Endothelial cell of umbilical vein (primary cell): ENCODE measurements at regions not wholly inside any gene's neighbourhood (a gene's known extent, or its start where the extent isn't known, plus 50 kb on each side); places are given as distances from the start of the nearest gene placed in this dataset.

ENCODE experiments used
- BruUV-seq: library from RNA; stranded (reverse); fragments of 400-500 nt; replicated peaks from 2 replicates; lab custom pipeline; 2021; lab: Mats Ljungman, UMichigan
- CTCF ChIA-PET: fragments of 300-600, 350-600 bp; sonication (Branson Sonifier 250); formaldehyde crosslinking; loops from one replicate; lab custom pipeline; 2021; ENCODE audit warnings: antibody characterized with exemption, inconsistent platforms; lab: Charles Lee
- POLR2A ChIA-PET: fragments of 300-600, 350-600 bp; sonication (Branson Sonifier 250); formaldehyde crosslinking; loops from one replicate; lab custom pipeline; 2021; ENCODE audit warnings: antibody characterized with exemption, inconsistent platforms; lab: Charles Lee
- DNase-seq: peaks from one replicate; pipeline ENCODE4 v3.0.0-alpha.2; 2011; ENCODE audit warnings: low read depth, low spot score
- FAIRE-seq: peaks from 2 replicates; lab custom pipeline; 2011; peaks lifted over from hg19 to GRCh38; lab: Jason Lieb, UNC
- H2AFZ ChIP-seq: 2 replicates; pipeline ENCODE4 v1.6.0; 2012; ENCODE audit warnings: low read depth, low read length, control low read depth, inconsistent platforms
- H3K27ac ChIP-seq: 2 replicates; pipeline ENCODE4 v1.5.1; 2011; ENCODE audit warnings: low read depth, mild to moderate bottlenecking, control low read depth, low read length, moderate library complexity; ENCODE audit not compliant: insufficient read depth
- H3K27me3 ChIP-seq, 2 experiments: 2 replicates each; pipeline versions ENCODE4 v1.6.0 to v1.6.1; 2011; ENCODE audit warnings: low read length in 2 of 2, mixed read lengths in 1 of 2; ENCODE audit not compliant: control insufficient read depth in 2 of 2, insufficient read depth in 2 of 2
- H3K36me3 ChIP-seq, 2 experiments: 2 replicates in 1 of 2; 3 replicates in 1 of 2; pipeline ENCODE4 v1.5.1; 2011; ENCODE audit warnings: low read length in 2 of 2, mild to moderate bottlenecking in 1 of 2, moderate library complexity in 1 of 2; ENCODE audit not compliant: control insufficient read depth in 2 of 2, insufficient read depth in 2 of 2; ENCODE audit errors: extremely low read depth in 1 of 2
- H3K4me1 ChIP-seq: 3 replicates; pipeline ENCODE4 v1.5.1; 2011; ENCODE audit warnings: mild to moderate bottlenecking, low read length; ENCODE audit not compliant: control insufficient read depth, insufficient read depth; ENCODE audit errors: extremely low read depth
- H3K4me2 ChIP-seq: 2 replicates; pipeline ENCODE4 v1.6.1; 2011; ENCODE audit warnings: low read length, control low read depth, mixed read lengths; ENCODE audit not compliant: insufficient read depth
- H3K4me3 ChIP-seq, 3 experiments: fragments of 200-600 bp in 1 of 3; sonication (generic), shearing (Covaris generic) in 1 of 3; replicated peaks in 1 of 3; 2 replicates each; pipeline ENCODE4 v1.5.1; 2011 to 2016; ENCODE audit warnings: control low read depth in 3 of 3, low read length in 3 of 3, mild to moderate bottlenecking in 2 of 3, inconsistent platforms in 1 of 3, low read depth in 1 of 3, moderate library complexity in 1 of 3; ENCODE audit not compliant: insufficient read depth in 1 of 3
- H3K79me2 ChIP-seq: 2 replicates; pipeline ENCODE4 v1.6.0; 2012; ENCODE audit warnings: low read length, inconsistent platforms; ENCODE audit not compliant: control insufficient read depth, insufficient read depth
- H3K9ac ChIP-seq: replicated peaks from 2 replicates; pipeline ENCODE3; 2011; ENCODE audit warnings: low read length, control low read depth; ENCODE audit not compliant: insufficient read depth; ENCODE audit errors: extremely low read depth
- H3K9me1 ChIP-seq: replicated peaks from 3 replicates; pipeline ENCODE4 v1.6.0; 2011; ENCODE audit warnings: mild to moderate bottlenecking, low read length; ENCODE audit not compliant: control insufficient read depth, insufficient read depth; ENCODE audit errors: extremely low read depth
- H3K9me3 ChIP-seq: replicated peaks from 2 replicates; pipeline ENCODE4 v1.5.1; 2012; ENCODE audit warnings: low read length, inconsistent platforms; ENCODE audit not compliant: control insufficient read depth, insufficient read depth
- H4K20me1 ChIP-seq: replicated peaks from 2 replicates; pipeline ENCODE3; 2011; ENCODE audit warnings: mild to moderate bottlenecking, low read length; ENCODE audit not compliant: control insufficient read depth, insufficient read depth; ENCODE audit errors: extremely low read depth
- EZH2 ChIP-seq: IDR thresholded peaks from 2 replicates; pipeline ENCODE4 v1.6.1; 2012; ENCODE audit warnings: borderline replicate concordance, low read depth, mild to moderate bottlenecking, moderate library complexity, low read length, inconsistent platforms; ENCODE audit not compliant: severe bottlenecking
- FOS ChIP-seq: IDR thresholded peaks from 2 replicates; pipeline ENCODE4 v1.6.1; 2011; ENCODE audit warnings: mild to moderate bottlenecking, low read length, moderate library complexity, borderline replicate concordance; ENCODE audit not compliant: insufficient read depth
- GATA2 ChIP-seq: IDR thresholded peaks from 2 replicates; pipeline ENCODE4 v1.7.0; 2011; ENCODE audit warnings: low read depth, mild to moderate bottlenecking, moderate library complexity, mixed read lengths, low read length; ENCODE audit not compliant: insufficient read length, insufficient read depth
- JUN ChIP-seq: IDR thresholded peaks from 2 replicates; pipeline ENCODE4 v1.6.1; 2011; ENCODE audit warnings: borderline replicate concordance, low read depth; ENCODE audit not compliant: insufficient read length, insufficient read depth
- MYC ChIP-seq: IDR thresholded peaks from one replicate; pipeline ENCODE4 v1.6.1; 2011; ENCODE audit warnings: mild to moderate bottlenecking, low read depth, low read length
- POLR2A ChIP-seq: IDR thresholded peaks from 2 replicates; pipeline ENCODE4 v1.6.1; 2012; ENCODE audit warnings: low read depth, mild to moderate bottlenecking, control low read depth, low read length
- dilution Hi-C: fragments of 300-500 bp; cut with MboI; formaldehyde crosslinking; loops from one replicate; pipeline ENCODE4 v1.15.0; 2019; ENCODE audit warnings: low sequenced_read_pairs; ENCODE audit not compliant: extremely low pct_ligation_motif_present
- intact Hi-C: fragments of 100-400 bp; cut with micrococcal nuclease; formaldehyde crosslinking; loops from one replicate; pipeline ENCODE4 v1.10.0; 2022
- TF ChIP-seq, protein P1 (sequence below): IDR thresholded peaks from 2 replicates; pipeline ENCODE4 v1.6.1; 2011; ENCODE audit not compliant: insufficient read depth, insufficient read length
- TF ChIP-seq, protein P2 (sequence below), 2 donors: IDR thresholded peaks; 1 replicate in 1 of 2; 2 replicates in 1 of 2; pipeline ENCODE4 v1.5.1; 2011; ENCODE audit warnings: low read length in 2 of 2, mild to moderate bottlenecking in 2 of 2, moderate library complexity in 2 of 2, control low read depth in 1 of 2, inconsistent platforms in 1 of 2, low read depth in 1 of 2; ENCODE audit not compliant: insufficient read depth in 1 of 2; ENCODE audit errors: extremely low read depth in 1 of 2

DNA sequence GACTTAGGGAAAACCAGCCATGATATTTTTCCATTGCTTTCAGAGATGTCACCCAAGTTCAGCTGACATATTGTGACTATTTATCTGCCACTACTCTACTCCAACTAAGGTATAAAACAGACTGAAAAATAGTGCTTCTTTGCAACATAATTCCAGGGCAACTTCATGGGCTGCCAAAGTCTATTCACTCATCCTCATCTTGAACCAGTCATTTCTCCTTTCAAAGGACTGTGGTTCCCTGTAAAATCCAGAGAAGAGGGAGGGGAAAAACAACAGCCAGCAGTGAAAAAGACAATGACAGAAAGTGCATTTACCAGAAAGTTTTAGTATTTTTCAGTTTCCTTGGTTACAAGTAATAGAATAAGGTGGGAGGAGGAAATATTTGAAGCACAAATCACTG lies 191.1 kb downstream of the EFHB start:
- H3K4me3 ChIP-seq = no peak overlapping the region
- BruUV-seq = no TSS peak
- no peaks in the 10 kb centered on the region for H3K36me3 ChIP-seq
- TF ChIP-seq, protein P1, sequence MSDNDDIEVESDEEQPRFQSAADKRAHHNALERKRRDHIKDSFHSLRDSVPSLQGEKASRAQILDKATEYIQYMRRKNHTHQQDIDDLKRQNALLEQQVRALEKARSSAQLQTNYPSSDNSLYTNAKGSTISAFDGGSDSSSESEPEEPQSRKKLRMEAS = no peak
- no peak for TF ChIP-seq JUN
- TF ChIP-seq MYC = no peak
- no peak for TF ChIP-seq EZH2
- no peak for TF ChIP-seq POLR2A
- no peak for TF ChIP-seq FOS
- TF ChIP-seq GATA2 = no peak
- no peak overlapping the region for H3K27ac ChIP-seq
- H3K4me1 ChIP-seq = no peaks in the 10 kb centered on the region
- FAIRE-seq (no peak), DNase-seq (no peak)
- H2AFZ ChIP-seq = no peak overlapping the region
- intact Hi-C loops (no loop called here), dilution Hi-C loops (no loop called here)
- no peak overlapping the region for H3K4me2 ChIP-seq
- POLR2A ChIA-PET = no interaction called here
- no peaks in the 10 kb centered on the region for H3K79me2 ChIP-seq
- CTCF ChIA-PET = no interaction called here
- no peaks in the 10 kb centered on the region for H3K27me3 ChIP-seq
- peaks cover 2% of the 10 kb centered on the region for H3K9me3 ChIP-seq
- H3K9ac ChIP-seq = no peak overlapping the region
- no peaks in the 10 kb centered on the region for H4K20me1 ChIP-seq
- H3K9me1 ChIP-seq = no peaks in the 10 kb centered on the region

DNA sequence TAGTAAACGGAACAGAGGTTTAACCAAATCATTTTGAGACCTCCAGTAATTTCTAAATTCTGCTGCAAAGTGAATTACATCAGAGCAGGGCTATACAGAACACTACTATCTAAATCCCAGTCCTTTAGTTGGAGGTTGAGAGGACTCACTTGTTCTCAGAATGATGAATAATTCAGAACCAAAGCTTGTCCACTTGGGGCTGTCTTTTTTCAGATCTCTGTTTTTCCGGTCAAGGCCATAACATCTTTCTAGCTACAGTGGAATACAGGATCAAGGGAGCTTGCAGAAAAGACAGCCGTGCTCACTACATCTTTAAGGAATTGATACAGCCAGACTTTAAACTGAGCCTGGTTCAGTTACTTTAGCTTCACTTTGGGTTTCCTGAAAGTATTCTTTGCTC lies 194.5 kb downstream of the EFHB start:
- H4K20me1 ChIP-seq = no peaks in the 10 kb centered on the region
- CTCF ChIA-PET = no interaction called here
- no peak overlapping the region for H3K4me2 ChIP-seq
- TF ChIP-seq, protein P2, sequence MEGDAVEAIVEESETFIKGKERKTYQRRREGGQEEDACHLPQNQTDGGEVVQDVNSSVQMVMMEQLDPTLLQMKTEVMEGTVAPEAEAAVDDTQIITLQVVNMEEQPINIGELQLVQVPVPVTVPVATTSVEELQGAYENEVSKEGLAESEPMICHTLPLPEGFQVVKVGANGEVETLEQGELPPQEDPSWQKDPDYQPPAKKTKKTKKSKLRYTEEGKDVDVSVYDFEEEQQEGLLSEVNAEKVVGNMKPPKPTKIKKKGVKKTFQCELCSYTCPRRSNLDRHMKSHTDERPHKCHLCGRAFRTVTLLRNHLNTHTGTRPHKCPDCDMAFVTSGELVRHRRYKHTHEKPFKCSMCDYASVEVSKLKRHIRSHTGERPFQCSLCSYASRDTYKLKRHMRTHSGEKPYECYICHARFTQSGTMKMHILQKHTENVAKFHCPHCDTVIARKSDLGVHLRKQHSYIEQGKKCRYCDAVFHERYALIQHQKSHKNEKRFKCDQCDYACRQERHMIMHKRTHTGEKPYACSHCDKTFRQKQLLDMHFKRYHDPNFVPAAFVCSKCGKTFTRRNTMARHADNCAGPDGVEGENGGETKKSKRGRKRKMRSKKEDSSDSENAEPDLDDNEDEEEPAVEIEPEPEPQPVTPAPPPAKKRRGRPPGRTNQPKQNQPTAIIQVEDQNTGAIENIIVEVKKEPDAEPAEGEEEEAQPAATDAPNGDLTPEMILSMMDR (IDR thresholded peaks at IDR 0.05; ENCODE audit: extremely low read depth in 1 of 2, insufficient read depth in 1 of 2, low read depth in 1 of 2, low read length in 2 of 2) = no peak
- TF ChIP-seq JUN = no peak
- DNase-seq (no peak), FAIRE-seq (no peak)
- H3K9ac ChIP-seq = no peak overlapping the region
- H3K79me2 ChIP-seq = no peaks in the 10 kb centered on the region
- intact Hi-C loops = no loop called here
- H3K36me3 ChIP-seq = no peaks in the 10 kb centered on the region
- no peaks in the 10 kb centered on the region for H3K27me3 ChIP-seq
- no peaks in the 10 kb centered on the region for H3K4me1 ChIP-seq
- H3K9me3 ChIP-seq = no peaks in the 10 kb centered on the region
- no peaks in the 10 kb centered on the region for H3K9me1 ChIP-seq
- H3K4me3 ChIP-seq = no peak overlapping the region
- no peak overlapping the region for H3K27ac ChIP-seq
- no TSS peak for BruUV-seq
- dilution Hi-C loops = no loop called here
- POLR2A ChIA-PET = no interaction called here
- H2AFZ ChIP-seq = no peak overlapping the region
